ENCODE measurements at regions not wholly inside any gene's neighbourhood (a gene's known extent, or its start where the extent isn't known, plus 50 kb on each side); places are given as distances from the start of the nearest gene placed in this dataset.

- no peak for DNase-seq
Observed at GRCh38 chr3:73298243-73299183, 237.1 kb downstream of the EBLN2 start.

DNA sequence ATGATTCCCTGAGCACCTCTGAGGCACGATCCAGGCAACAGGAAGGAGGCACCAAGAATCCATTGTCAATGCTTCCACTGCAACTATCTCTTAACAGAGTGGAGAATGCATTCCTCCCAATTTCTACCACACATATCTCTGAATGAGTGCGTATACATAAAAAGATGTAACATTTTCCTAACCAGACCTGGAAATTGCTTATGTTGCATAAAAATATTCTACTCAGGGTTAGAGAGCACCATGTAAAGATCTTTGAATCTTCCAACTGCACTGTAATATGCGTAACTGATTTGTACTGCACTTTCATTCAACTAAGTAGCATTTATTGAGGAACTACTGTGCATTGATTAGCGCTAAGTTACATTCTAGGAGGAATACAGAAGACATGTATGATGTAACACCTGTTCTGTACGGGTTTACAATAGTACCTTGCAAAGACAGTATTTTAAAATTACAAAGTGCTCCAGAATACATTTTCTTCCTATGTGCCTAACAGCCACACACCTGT, 237.8 kb downstream of the EBLN2 start:
- DNase-seq: no peak

DNA sequence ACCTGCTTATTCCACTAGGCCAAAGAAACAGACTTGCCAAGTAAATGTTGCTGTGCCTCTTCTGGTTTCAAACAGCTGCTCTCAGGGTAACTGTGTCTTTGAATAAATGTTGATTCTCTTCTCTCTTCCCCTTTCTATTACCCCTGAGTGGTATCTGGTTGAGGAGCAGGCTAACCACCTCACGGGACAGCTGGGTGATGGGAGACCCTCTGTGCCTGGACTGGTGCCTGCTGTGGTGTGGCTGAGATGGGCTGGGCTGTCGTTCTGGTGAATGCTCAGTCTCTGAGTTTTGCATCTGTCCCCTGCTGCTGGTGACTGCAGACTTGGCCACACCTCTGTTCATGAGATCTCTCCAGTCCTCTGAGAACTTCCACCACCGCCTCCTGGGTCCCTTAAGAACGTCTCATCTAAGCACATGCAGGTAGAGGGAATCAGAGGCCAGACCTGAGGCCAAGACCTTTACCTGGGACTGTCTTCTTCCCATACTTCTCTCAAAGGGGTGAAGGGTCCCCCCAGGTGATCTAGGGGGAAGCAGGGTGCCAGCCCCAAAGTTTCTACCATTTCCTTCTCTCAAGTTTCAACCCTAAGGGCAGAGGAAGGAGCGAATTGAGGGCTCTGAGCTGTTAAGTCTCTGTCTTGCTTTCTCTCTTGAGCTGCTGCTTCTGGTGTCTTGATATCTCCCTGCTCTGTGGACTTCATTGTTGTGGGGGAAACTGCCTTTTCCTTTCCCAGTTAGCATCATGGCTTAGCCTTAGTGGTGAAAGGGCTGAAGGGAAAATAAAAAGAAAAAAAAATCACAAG, 252.9 kb downstream of the EBLN2 start:
- no peak for DNase-seq

- DNase-seq: no peak
Observed at GRCh38 chr3:73315706-73316105, 254.2 kb downstream of the EBLN2 start.

GRCh38 chr3:73319179-73319769, 257.8 kb downstream of the EBLN2 start:
- DNase-seq: peak; percentile 18

DNA sequence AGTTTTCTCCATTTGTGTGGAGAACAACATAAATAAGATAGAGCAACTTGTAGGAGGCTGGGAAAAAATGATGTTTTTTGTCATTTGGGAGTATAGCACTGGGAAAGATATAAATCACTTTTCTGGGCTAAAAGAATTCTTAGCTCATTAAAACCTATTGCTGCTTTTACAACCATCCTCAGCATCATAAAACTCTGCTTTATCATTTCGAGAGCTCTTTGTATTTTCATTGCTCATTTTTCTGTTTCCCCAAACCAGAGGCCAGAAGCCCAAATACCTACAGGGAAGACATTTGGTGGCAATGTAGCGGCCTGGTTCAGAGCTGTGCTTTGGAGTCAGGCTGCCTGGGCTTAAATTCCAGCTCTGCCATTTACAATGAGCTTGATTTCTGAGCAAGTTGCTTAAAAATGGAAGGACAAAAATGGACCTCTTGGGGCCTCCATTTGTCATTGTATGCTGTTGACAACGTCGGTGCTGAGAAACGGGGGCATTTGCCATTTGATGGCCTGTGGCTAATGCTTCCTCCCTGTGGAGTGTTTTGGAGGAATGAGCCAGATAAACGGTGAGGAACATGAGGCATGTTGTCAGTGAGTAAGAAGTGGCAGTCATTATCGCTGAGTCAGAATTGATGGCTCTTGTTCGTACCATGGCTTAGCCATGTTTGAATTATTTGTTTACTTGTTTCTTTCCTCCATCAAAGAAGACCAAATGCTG, 260.0 kb downstream of the EBLN2 start:
- DNase-seq: no peak

DNA sequence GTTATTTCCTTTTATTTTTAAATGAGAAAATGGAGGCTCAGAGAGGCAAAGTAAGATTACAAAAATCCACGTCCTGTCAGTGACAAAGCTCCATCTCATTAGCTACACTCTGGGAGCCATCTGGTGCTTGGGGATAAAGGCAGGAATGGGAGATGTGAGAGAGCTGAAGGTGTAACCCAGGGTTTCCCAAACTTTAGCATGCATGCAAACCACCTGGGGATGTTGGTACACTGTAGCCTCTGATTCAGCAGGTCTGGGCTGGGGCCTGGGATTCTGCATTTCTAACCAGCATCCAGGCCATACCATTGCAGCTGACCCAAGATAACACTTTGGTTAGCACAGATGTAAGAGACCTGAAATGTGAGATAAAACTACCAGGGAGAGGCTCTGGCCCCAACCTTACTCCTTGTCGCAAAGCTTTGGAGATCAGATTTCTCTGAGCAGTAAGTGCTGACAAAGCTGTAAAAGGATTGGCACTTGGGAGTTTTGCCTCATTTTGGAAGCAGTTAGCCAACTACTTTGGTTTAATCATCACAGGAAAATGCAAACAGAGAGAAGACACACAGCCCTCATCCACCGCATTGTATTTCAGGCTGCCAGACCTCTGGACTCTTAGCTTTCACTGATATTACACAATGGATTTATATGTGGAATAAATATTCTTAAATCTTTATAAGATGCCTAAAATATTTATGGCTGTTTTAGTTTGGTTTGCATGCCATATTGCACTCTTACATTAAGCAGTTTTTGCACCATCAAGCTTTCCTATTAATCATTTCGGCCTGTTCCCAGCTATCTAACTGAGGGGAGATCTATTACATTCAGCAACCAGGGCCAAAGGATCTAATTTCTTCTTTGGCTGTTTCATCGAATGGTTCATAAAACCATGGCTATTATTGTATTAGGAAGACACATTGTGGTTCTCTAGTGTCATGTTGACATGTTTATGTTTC, 263.0 kb downstream of the EBLN2 start:
- DNase-seq: peak; percentile 89

DNA sequence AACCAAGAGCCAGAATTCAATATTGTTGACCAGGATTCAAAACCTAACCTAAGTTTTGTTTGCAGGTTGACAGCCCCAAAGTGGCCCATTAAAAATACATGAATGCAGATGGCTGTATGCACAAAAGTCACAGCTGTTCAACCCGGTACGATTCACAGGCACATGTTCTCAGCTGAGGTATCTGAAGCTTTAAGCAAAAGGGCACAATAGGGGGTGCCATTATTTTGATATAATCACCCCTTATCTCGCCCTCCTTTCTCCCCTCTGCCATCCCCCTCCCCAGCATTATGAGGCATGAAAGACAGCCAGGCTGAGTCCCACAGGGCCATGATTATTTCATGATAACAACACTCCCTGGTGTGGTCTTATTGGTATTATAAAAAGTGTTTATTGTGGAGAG, 264.9 kb downstream of the EBLN2 start:
- no peak for DNase-seq

DNA sequence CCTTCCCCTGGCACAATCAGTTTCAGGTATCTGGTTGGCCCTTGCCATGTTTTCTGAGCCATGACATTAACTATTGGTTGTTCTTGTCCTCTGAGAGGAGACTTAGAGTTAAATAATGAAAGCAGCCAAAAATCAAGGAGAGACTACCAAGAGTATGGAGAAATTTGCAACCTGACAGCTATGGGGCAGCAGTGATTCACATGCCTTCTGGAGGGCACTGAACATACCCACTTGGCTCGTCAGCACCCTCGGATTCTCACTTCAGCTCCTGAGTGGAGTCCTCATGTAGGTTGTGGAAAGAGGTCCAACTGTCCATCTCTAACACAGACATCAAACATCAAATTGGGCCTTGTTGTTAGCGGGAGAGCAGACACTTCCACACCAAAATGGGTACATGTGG, 265.6 kb downstream of the EBLN2 start:
- no peak for DNase-seq
